GM23338 (cell line): ENCODE measurements at regions not wholly inside any gene's neighbourhood (a gene's known extent, or its start where the extent isn't known, plus 50 kb on each side); places are given as distances from the start of the nearest gene placed in this dataset.

Experiments used
- ATAC-seq: fragments of 200-7000 bp; cut with Tn5 transposase; 3 replicates; pipeline ENCODE4 v1.9.1; 2020
- DNase-seq: peaks from one replicate; pipeline ENCODE4 v3.0.0-alpha.2; 2015; ENCODE audit warnings: low spot score
- H2AFZ ChIP-seq: fragments of 200-600 bp; sonication (generic); 2 replicates; pipeline ENCODE4 v1.8.0; 2016; ENCODE audit warnings: antibody characterized with exemption, mild to moderate bottlenecking, moderate library complexity
- H3F3A ChIP-seq: fragments of 200-600 bp; sonication (generic); replicated peaks from 2 replicates; pipeline ENCODE4 v1.8.0; 2017; ENCODE audit warnings: antibody characterized with exemption, mixed run types, low read depth
- H3K27ac ChIP-seq: fragments of 200-600 bp; sonication (generic); 2 replicates; pipeline ENCODE4 v1.6.1; 2016; ENCODE audit warnings: low read depth
- H3K27me3 ChIP-seq: fragments of 200-600 bp; sonication (generic); 2 replicates; pipeline ENCODE4 v1.8.0; 2016; ENCODE audit warnings: mild to moderate bottlenecking, mixed run types, moderate library complexity; ENCODE audit not compliant: insufficient read depth
- H3K36me3 ChIP-seq: fragments of 200-600 bp; sonication (generic); 2 replicates; pipeline ENCODE4 v1.8.0; 2016; ENCODE audit warnings: mild to moderate bottlenecking; ENCODE audit not compliant: insufficient read depth
- H3K4me1 ChIP-seq: fragments of 200-600 bp; sonication (generic); 2 replicates; pipeline ENCODE4 v1.8.0; 2016; ENCODE audit warnings: mild to moderate bottlenecking, moderate library complexity; ENCODE audit not compliant: insufficient read depth
- H3K4me2 ChIP-seq: fragments of 200-600 bp; sonication (generic); 2 replicates; pipeline ENCODE4 v1.7.1; 2017; ENCODE audit warnings: mixed run types
- H3K4me3 ChIP-seq: fragments of 200-600 bp; sonication (generic); 2 replicates; pipeline ENCODE4 v1.6.1; 2016; ENCODE audit warnings: mixed run types
- H3K79me2 ChIP-seq: fragments of 200-600 bp; sonication (generic); replicated peaks from 2 replicates; pipeline ENCODE4 v1.8.0; 2017; ENCODE audit warnings: mild to moderate bottlenecking; ENCODE audit not compliant: insufficient read depth
- H3K9me2 ChIP-seq: fragments of 200-600 bp; sonication (generic); 2 replicates; pipeline ENCODE4 v1.8.0; 2017; ENCODE audit not compliant: insufficient read depth
- H4K20me1 ChIP-seq: fragments of 200-600 bp; sonication (generic); replicated peaks from 2 replicates; pipeline ENCODE4 v1.8.0; 2017; ENCODE audit warnings: mild to moderate bottlenecking; ENCODE audit not compliant: insufficient read depth
- H3K27ac Mint-ChIP-seq: 2 replicates; pipeline ENCODE4 v1.8.0; 2020; ENCODE audit warnings: inconsistent platforms, mild to moderate bottlenecking, moderate library complexity, mixed read lengths
- H3K27me3 Mint-ChIP-seq: 3 replicates; pipeline ENCODE4 v1.8.0; 2022; ENCODE audit warnings: low read depth, mild to moderate bottlenecking, moderate library complexity, mixed read lengths, inconsistent platforms; ENCODE audit not compliant: insufficient read depth, poor library complexity
- H3K36me3 Mint-ChIP-seq: 3 replicates; pipeline ENCODE4 v1.8.0; 2021; ENCODE audit warnings: low read depth, mild to moderate bottlenecking, inconsistent platforms, moderate library complexity, mixed read lengths
- H3K4me1 Mint-ChIP-seq: 3 replicates; pipeline ENCODE4 v1.8.0; 2020; ENCODE audit warnings: mild to moderate bottlenecking, inconsistent platforms, mixed read lengths
- H3K4me3 Mint-ChIP-seq: 3 replicates; pipeline ENCODE4 v1.8.0; 2021; ENCODE audit warnings: moderate library complexity, mild to moderate bottlenecking, inconsistent platforms, mixed read lengths
- H3K9me3 Mint-ChIP-seq: 3 replicates; pipeline ENCODE4 v1.8.0; 2020; ENCODE audit warnings: moderate library complexity, mild to moderate bottlenecking, inconsistent platforms, mixed read lengths
- CREB1 ChIP-seq: fragments of 250-450 bp; sonication (Bioruptor Pico); IDR thresholded peaks from 2 replicates; pipeline ENCODE4 v1.5.0; 2020; ENCODE audit warnings: low read depth, mild to moderate bottlenecking, moderate library complexity
- NANOG ChIP-seq: IDR thresholded peaks from 2 replicates; pipeline ENCODE4 v1.6.1; 2016; ENCODE audit warnings: antibody characterized with exemption, borderline replicate concordance
- REST ChIP-seq: IDR thresholded peaks from one replicate; pipeline ENCODE4 v1.6.1; 2018; ENCODE audit warnings: antibody characterized with exemption; ENCODE audit not compliant: unreplicated experiment
- STAT1 ChIP-seq: IDR thresholded peaks from one replicate; pipeline ENCODE4 v1.6.1; 2016; ENCODE audit warnings: antibody characterized with exemption; ENCODE audit not compliant: unreplicated experiment
- ZNF462 ChIP-seq: fragments of 250-450 bp; sonication (Bioruptor Pico); IDR thresholded peaks from 2 replicates; pipeline ENCODE4 v1.5.0; 2020; ENCODE audit warnings: mild to moderate bottlenecking, moderate library complexity

GRCh38 chr2:2738276-2738675 is 407.2 kb upstream of the MYT1L start (continued):
- no peak for TF ChIP-seq REST

GRCh38 chr2:2735041-2735440 is 404.0 kb upstream of the MYT1L start:
- H2AFZ ChIP-seq = no peak overlapping the region
- Mint-ChIP-seq H3K27ac (no peak overlapping the region), H3K36me3 (no peaks in the 10 kb centered on the region; the same call in 2 of the 3 replicates), H3K27me3 (no peaks in the 10 kb centered on the region), H3K9me3 (peaks cover 5% of the 10 kb centered on the region; the same call in 2 of the 3 replicates), H3K4me3 (no peak overlapping the region), H3K4me1 (no peaks in the 10 kb centered on the region; the same call in 1 of the 3 replicates)
- H3F3A ChIP-seq = no peaks in the 10 kb centered on the region
- H3K27ac ChIP-seq = no peak overlapping the region
- no peak for ATAC-seq
- no peaks in the 10 kb centered on the region for H3K27me3 ChIP-seq
- no peaks in the 10 kb centered on the region for H3K36me3 ChIP-seq
- no peaks in the 10 kb centered on the region for H4K20me1 ChIP-seq
- H3K79me2 ChIP-seq = no peaks in the 10 kb centered on the region
- H3K4me2 ChIP-seq = no peak overlapping the region
- H3K9me2 ChIP-seq = no peaks in the 10 kb centered on the region
- TF ChIP-seq ZNF462 (CRISPR knock-in tag) = no peak
- TF ChIP-seq NANOG = no peak
- TF ChIP-seq STAT1 = no peak
- no peak for TF ChIP-seq REST
- no peak for TF ChIP-seq CREB1 (CRISPR knock-in tag)
- no peak for DNase-seq
- H3K4me1 ChIP-seq = no peaks in the 10 kb centered on the region
- H3K4me3 ChIP-seq = no peak overlapping the region
